ENCODE measurements at regions not wholly inside any gene's neighbourhood (a gene's known extent, or its start where the extent isn't known, plus 50 kb on each side); places are given as distances from the start of the nearest gene placed in this dataset.

DNA sequence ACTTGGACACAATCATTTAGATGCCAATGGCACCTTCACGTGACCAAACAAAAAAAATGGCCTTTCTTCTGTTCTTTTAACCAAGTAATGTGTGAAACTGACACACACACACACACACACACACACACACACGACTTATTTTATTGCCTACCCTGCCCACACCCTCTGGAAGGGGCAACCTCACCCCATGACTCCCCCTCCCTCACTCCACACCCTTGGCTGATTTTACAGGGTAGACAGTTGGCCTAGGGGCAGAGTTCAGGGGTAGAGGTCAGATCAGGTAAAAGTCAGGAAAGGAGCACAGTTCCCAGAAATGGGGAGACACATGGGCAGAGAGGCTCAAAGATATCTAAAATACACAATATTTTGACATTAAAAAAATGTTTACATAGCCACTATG, 144.8 kb upstream of the GJB5 start:
- TF ChIP-seq POLR2A (IDR thresholded peaks at IDR 0.05; ENCODE audit: low read depth, low read length) (no peak), POLR2AphosphoS5 (IDR thresholded peaks at IDR 0.05; ENCODE audit: low read depth, low read length) (no peak)

Data from GM12891 (cell line).